ENCODE measurements at regions not wholly inside any gene's neighbourhood (a gene's known extent, or its start where the extent isn't known, plus 50 kb on each side); places are given as distances from the start of the nearest gene placed in this dataset.

DNA sequence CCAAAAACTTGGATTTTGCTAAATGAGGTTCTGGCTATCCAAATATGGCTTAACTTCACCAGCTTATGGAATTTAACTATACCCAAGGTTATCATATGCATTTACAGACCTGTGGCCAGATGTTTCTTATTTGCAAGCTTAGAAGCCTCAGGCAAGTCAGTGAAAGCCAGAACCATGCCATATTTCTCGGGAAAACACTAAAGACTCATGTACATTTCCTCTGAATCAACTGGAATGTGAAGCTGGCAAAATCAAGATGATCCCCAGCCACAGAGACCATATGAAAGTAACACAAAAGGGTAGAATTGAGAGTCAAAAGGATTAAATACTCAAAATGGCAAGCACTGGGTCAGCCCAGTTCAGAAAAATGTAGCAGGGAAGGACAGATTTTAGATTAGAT is 76.4 kb upstream of the SLC1A1 start:
- ATAC-seq (no peak), DNase-seq (no peak)
- WGBS (ENCODE audit: insufficient coverage, low coverage, low lambda C conversion rate, missing lambda C conversion rate): 92% methylated on average over 1 of the region's 1 CpG
- Histone ChIP-seq H3K4me3 (no peak overlapping the region), H3K4me1 (peaks cover 0 to 22% (median 6%) of the 10 kb centered on the region in 4 donors), H3K9me3 (no peaks in the 10 kb centered on the region), H3K27me3 (no peaks in the 10 kb centered on the region), H3K36me3 (no peaks in the 10 kb centered on the region), H3K27ac (no peak overlapping the region)
- intact Hi-C loops (cut with DNase I): no loop called here
- TF ChIP-seq POLR2A (IDR thresholded peaks at IDR 0.05): no peak
- TF ChIP-seq, protein P1, sequence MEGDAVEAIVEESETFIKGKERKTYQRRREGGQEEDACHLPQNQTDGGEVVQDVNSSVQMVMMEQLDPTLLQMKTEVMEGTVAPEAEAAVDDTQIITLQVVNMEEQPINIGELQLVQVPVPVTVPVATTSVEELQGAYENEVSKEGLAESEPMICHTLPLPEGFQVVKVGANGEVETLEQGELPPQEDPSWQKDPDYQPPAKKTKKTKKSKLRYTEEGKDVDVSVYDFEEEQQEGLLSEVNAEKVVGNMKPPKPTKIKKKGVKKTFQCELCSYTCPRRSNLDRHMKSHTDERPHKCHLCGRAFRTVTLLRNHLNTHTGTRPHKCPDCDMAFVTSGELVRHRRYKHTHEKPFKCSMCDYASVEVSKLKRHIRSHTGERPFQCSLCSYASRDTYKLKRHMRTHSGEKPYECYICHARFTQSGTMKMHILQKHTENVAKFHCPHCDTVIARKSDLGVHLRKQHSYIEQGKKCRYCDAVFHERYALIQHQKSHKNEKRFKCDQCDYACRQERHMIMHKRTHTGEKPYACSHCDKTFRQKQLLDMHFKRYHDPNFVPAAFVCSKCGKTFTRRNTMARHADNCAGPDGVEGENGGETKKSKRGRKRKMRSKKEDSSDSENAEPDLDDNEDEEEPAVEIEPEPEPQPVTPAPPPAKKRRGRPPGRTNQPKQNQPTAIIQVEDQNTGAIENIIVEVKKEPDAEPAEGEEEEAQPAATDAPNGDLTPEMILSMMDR (IDR thresholded peaks at IDR 0.05): no peak

DNA sequence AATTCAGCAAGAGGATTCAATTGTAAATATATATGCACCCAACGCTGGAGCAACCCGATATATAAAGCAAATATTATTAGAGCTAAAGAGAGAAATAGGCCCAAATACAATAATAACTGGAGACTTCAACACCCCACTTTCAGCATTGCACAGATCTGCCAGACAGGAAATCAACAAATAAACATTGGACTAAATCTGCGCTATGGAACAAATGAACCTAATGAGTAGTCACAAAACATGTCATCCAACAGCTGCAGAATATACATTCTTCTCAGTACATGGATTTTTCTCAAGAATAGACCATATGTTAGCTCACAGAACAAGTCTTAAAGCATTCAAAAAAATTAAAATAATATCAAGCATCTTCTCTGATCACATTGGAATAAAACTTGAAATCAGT is 86.1 kb upstream of the SLC1A1 start:
- H3K4me1 ChIP-seq: peaks cover 0 to 7% (median 0%) of the 10 kb centered on the region in 4 donors
- 70% methylated on average over 3 of the region's 3 CpGs for WGBS (ENCODE audit: insufficient coverage, low coverage, low lambda C conversion rate, missing lambda C conversion rate)
- DNase-seq: no peak
- TF ChIP-seq, protein P1 (IDR thresholded peaks at IDR 0.05): no peak
- TF ChIP-seq POLR2A (IDR thresholded peaks at IDR 0.05): no peak
- no peaks in the 10 kb centered on the region for H3K36me3 ChIP-seq
- ATAC-seq: no peak
- H3K9me3 ChIP-seq: no peaks in the 10 kb centered on the region
- H3K27me3 ChIP-seq: no peaks in the 10 kb centered on the region
- H3K27ac ChIP-seq: no peak overlapping the region
- no peak overlapping the region for H3K4me3 ChIP-seq
- intact Hi-C loops (cut with DNase I): no loop called here

DNA sequence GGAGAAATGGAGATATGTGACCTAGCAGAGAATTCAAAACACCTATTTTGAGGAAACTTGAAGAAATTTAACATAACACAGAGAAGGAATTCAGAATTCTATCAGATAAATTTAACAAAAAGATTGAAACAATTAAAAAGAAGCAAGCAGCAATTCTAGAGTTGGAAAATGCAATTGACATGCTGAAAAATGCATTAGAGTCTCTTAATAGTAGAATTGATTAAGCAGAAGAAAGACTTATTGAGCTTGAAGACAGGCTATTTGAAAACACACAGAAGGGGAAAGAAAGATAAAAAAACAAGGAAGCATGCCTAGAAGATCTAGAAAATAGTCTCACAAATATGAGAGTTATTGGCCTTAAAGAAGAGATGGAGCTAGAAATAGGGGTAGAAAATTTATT is 87.8 kb upstream of the SLC1A1 start:
- intact Hi-C loops (cut with DNase I): no loop called here

DNA sequence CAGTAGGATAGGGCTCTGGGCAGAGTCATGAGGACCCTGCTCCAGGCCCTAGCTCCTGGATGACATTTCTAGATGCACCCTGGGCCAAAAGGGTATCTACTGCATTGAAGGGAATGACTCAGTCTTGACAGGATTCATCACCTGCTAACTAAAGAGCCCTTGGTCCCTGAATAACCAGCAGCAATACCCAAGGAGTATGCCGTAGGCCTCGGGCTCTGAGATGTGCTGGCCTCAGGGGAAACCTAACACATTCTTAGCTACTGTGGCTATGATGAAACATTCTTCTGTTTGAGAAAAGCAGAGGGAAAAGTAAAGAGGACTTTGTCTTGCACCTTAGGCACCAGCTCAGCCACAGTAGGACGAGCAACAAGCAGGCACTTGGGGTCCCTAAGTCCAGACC is 89.5 kb upstream of the SLC1A1 start:
- Histone ChIP-seq H3K9me3 (no peaks in the 10 kb centered on the region), H3K36me3 (no peaks in the 10 kb centered on the region), H3K4me1 (peaks cover 0 to 5% (median 0%) of the 10 kb centered on the region in 4 donors), H3K27ac (no peak overlapping the region), H3K4me3 (no peak overlapping the region), H3K27me3 (no peaks in the 10 kb centered on the region)
- peak in 3 of 4 donors; percentile 9 to 43 (median 28) for ATAC-seq
- WGBS (ENCODE audit: insufficient coverage, low coverage, low lambda C conversion rate, missing lambda C conversion rate): 95% methylated on average over 3 of the region's 3 CpGs
- no peak for TF ChIP-seq POLR2A (IDR thresholded peaks at IDR 0.05)
- TF ChIP-seq, protein P1 (IDR thresholded peaks at IDR 0.05): no peak
- intact Hi-C loops (cut with DNase I): no loop called here
- no peak for DNase-seq

More for the DNA sequence above, 87.8 kb upstream of the SLC1A1 start:
- TF ChIP-seq, protein P1 (IDR thresholded peaks at IDR 0.05): no peak
- no peak for TF ChIP-seq POLR2A (IDR thresholded peaks at IDR 0.05)
- no peak overlapping the region for H3K4me3 ChIP-seq
- peaks cover 0 to 5% (median 0%) of the 10 kb centered on the region in 4 donors for H3K4me1 ChIP-seq
- no peaks in the 10 kb centered on the region for H3K27me3 ChIP-seq
- H3K36me3 ChIP-seq: no peaks in the 10 kb centered on the region
- DNase-seq (no peak), ATAC-seq (no peak)
- H3K9me3 ChIP-seq: no peaks in the 10 kb centered on the region
- H3K27ac ChIP-seq: no peak overlapping the region

DNA sequence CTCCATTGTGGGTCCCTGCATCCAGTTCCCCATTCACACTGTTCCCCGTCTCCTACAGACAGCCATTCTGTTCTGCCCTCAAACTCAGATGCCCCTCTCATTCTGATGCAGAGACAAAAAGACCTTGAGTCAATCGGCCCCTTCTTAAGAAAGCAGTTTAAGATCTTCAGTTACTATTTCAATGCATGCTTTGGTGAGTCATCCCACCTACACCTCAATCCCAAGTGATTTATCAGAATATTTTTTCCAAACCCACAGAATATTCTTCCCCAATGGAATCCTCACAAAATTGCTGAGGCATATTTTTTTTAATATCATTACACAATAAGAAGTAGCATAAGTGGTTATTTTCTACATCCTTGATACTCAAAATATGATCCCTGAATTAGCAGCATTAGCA is 92.4 kb upstream of the SLC1A1 start:
- intact Hi-C loops (cut with DNase I): no loop called here
- Histone ChIP-seq H3K36me3 (no peaks in the 10 kb centered on the region), H3K27ac (no peak overlapping the region), H3K27me3 (no peaks in the 10 kb centered on the region), H3K4me3 (no peak overlapping the region), H3K9me3 (no peaks in the 10 kb centered on the region), H3K4me1 (peaks cover 0 to 5% (median 0%) of the 10 kb centered on the region in 4 donors)
- ATAC-seq (no peak), DNase-seq (no peak)
- WGBS (ENCODE audit: insufficient coverage, low coverage, low lambda C conversion rate, missing lambda C conversion rate): 75% methylated on average over 2 of the region's 2 CpGs
- TF ChIP-seq POLR2A (IDR thresholded peaks at IDR 0.05): no peak
- TF ChIP-seq, protein P1 (IDR thresholded peaks at IDR 0.05): no peak
